Mesenchymal stem cell (in vitro differentiated cells and primary cell): ENCODE measurements at regions not wholly inside any gene's neighbourhood (a gene's known extent, or its start where the extent isn't known, plus 50 kb on each side); places are given as distances from the start of the nearest gene placed in this dataset.

ENCODE experiments used
- DNase-seq: peaks from one replicate; pipeline ENCODE4 v3.0.0-alpha.2; 2013
- H2AFZ ChIP-seq: one replicate; pipeline ENCODE4 v1.6.1; 2013; ENCODE audit warnings: low read depth, mild to moderate bottlenecking, control low read depth, inconsistent platforms, low read length, moderate library complexity
- H2AK5ac ChIP-seq: 2 replicates; pipeline ENCODE4 v1.6.1; 2013; ENCODE audit warnings: low read length, moderate library complexity, mild to moderate bottlenecking, inconsistent platforms; ENCODE audit not compliant: severe bottlenecking
- H2BK120ac ChIP-seq: one replicate; pipeline ENCODE4 v1.6.1; 2013; ENCODE audit warnings: low read depth, mild to moderate bottlenecking, inconsistent platforms, low read length, moderate library complexity
- H2BK12ac ChIP-seq, 2 experiments: one replicate each; pipeline ENCODE4 v1.6.1; 2013; ENCODE audit warnings: inconsistent platforms in 2 of 2, low read length in 2 of 2, mild to moderate bottlenecking in 2 of 2, moderate library complexity in 2 of 2, control low read depth in 1 of 2
- H2BK15ac ChIP-seq: one replicate; pipeline ENCODE4 v1.6.1; 2013; ENCODE audit warnings: mild to moderate bottlenecking, low read depth, inconsistent platforms; ENCODE audit not compliant: poor library complexity, severe bottlenecking
- H2BK5ac ChIP-seq: 2 replicates; pipeline ENCODE4 v1.6.1; 2013; ENCODE audit warnings: low read depth, mild to moderate bottlenecking, low read length, control low read depth, inconsistent platforms; ENCODE audit not compliant: poor library complexity, severe bottlenecking
- H3K14ac ChIP-seq, 2 experiments: one replicate each; pipeline ENCODE4 v1.6.1; 2013; ENCODE audit warnings: inconsistent platforms in 2 of 2, low read length in 2 of 2, control low read depth in 1 of 2, mild to moderate bottlenecking in 1 of 2, moderate library complexity in 1 of 2
- H3K18ac ChIP-seq, 2 experiments: one replicate each; pipeline ENCODE4 v1.6.1; 2013; ENCODE audit warnings: inconsistent platforms in 2 of 2, low read length in 2 of 2, control low read depth in 1 of 2, low read depth in 1 of 2, mild to moderate bottlenecking in 1 of 2
- H3K23ac ChIP-seq, 2 experiments: one replicate each; pipeline ENCODE4 v1.6.1; 2013; ENCODE audit warnings: inconsistent platforms in 2 of 2, low read length in 2 of 2, mild to moderate bottlenecking in 2 of 2, moderate library complexity in 2 of 2, control low read depth in 1 of 2
- H3K27ac ChIP-seq: 2 replicates; pipeline ENCODE4 v1.5.1; 2013; ENCODE audit warnings: mild to moderate bottlenecking, moderate library complexity, low read length, control low read depth, inconsistent platforms; ENCODE audit not compliant: poor library complexity, severe bottlenecking
- H3K27me3 ChIP-seq, 2 experiments: 2 replicates each; pipeline versions ENCODE4 v1.6.1 to v1.7.0; 2013; ENCODE audit warnings: low read length in 2 of 2, mild to moderate bottlenecking in 2 of 2, moderate library complexity in 2 of 2, control low read depth in 1 of 2, inconsistent platforms in 1 of 2; ENCODE audit not compliant: control insufficient read depth in 1 of 2, insufficient read depth in 1 of 2
- H3K36me3 ChIP-seq, 2 experiments: 2 replicates each; pipeline versions ENCODE4 v1.6.1 to v1.7.0; 2013; ENCODE audit warnings: low read length in 2 of 2, control low read depth in 1 of 2, inconsistent platforms in 1 of 2, low read depth in 1 of 2, mild to moderate bottlenecking in 1 of 2; ENCODE audit not compliant: insufficient read depth in 2 of 2, control insufficient read depth in 1 of 2
- H3K4ac ChIP-seq, 2 experiments: one replicate each; pipeline ENCODE4 v1.6.1; 2013; ENCODE audit warnings: inconsistent platforms in 2 of 2, low read length in 2 of 2, mild to moderate bottlenecking in 2 of 2, moderate library complexity in 2 of 2, control low read depth in 1 of 2, low read depth in 1 of 2
- H3K4me1 ChIP-seq: 2 replicates; pipeline ENCODE4 v1.6.1; 2013; ENCODE audit warnings: low read depth, low read length, control low read depth; ENCODE audit not compliant: control insufficient read depth, insufficient read depth
- H3K4me2 ChIP-seq: 2 replicates; pipeline ENCODE4 v1.6.1; 2013; ENCODE audit warnings: low read length, mild to moderate bottlenecking, inconsistent platforms; ENCODE audit not compliant: poor library complexity, severe bottlenecking
- H3K4me3 ChIP-seq, 2 experiments: 2 replicates each; pipeline versions ENCODE4 v1.5.1 to v1.7.0; 2013; ENCODE audit warnings: low read length in 2 of 2, mild to moderate bottlenecking in 2 of 2, control low read depth in 1 of 2, low read depth in 1 of 2; ENCODE audit not compliant: insufficient read depth in 1 of 2
- H3K79me1 ChIP-seq: replicated peaks from 2 replicates; pipeline ENCODE4 v1.6.1; 2013; ENCODE audit warnings: mild to moderate bottlenecking, control low read depth, low read length, inconsistent platforms; ENCODE audit not compliant: poor library complexity, severe bottlenecking
- H3K9ac ChIP-seq: 2 replicates; pipeline ENCODE4 v1.7.0; 2013; ENCODE audit warnings: mild to moderate bottlenecking, low read length, moderate library complexity
- H3K9me3 ChIP-seq: 2 replicates; pipeline ENCODE4 v1.7.0; 2013; ENCODE audit warnings: mild to moderate bottlenecking, low read length; ENCODE audit not compliant: control insufficient read depth
- H4K8ac ChIP-seq: one replicate; pipeline ENCODE4 v1.6.1; 2013; ENCODE audit warnings: inconsistent platforms, mild to moderate bottlenecking, low read length, moderate library complexity
- H4K91ac ChIP-seq: one replicate; pipeline ENCODE4 v1.6.1; 2013; ENCODE audit warnings: mild to moderate bottlenecking, low read length, inconsistent platforms
- WGBS: methylation state at CpG from one replicate; pipeline ENCODE4 v1.1.7; 2013; ENCODE audit warnings: mixed read lengths; 5-methylcytosine and 5-hydroxymethylcytosine counted together

GRCh38 chr15:91783008-91783407 is 70.5 kb upstream of the SLCO3A1 start:
- H3K36me3 ChIP-seq: no peaks in the 10 kb centered on the region
- H3K14ac ChIP-seq: no peak overlapping the region
- H2BK15ac ChIP-seq: no peak overlapping the region
- no peak overlapping the region for H3K9ac ChIP-seq
- H3K4ac ChIP-seq: no peak overlapping the region
- no peak overlapping the region for H3K4me3 ChIP-seq
- H3K27ac ChIP-seq: no peak overlapping the region
- 86% methylated on average over 1 of the region's 3 CpGs for WGBS
- H4K8ac ChIP-seq: no peak overlapping the region
- H2BK120ac ChIP-seq: no peak overlapping the region
- no peak overlapping the region for H3K18ac ChIP-seq
- H3K23ac ChIP-seq: no peak overlapping the region
- no peaks in the 10 kb centered on the region for H3K9me3 ChIP-seq
- H3K4me1 ChIP-seq: no peaks in the 10 kb centered on the region
- no peak overlapping the region for H2AFZ ChIP-seq
- DNase-seq: no peak
- no peak overlapping the region for H2BK5ac ChIP-seq
- no peaks in the 10 kb centered on the region for H3K79me1 ChIP-seq
- no peak overlapping the region for H2AK5ac ChIP-seq
- no peak overlapping the region for H3K4me2 ChIP-seq
- H2BK12ac ChIP-seq: no peak overlapping the region
- H4K91ac ChIP-seq: no peak overlapping the region
- peaks cover 0 to 8% of the 10 kb centered on the region in 2 experiments for H3K27me3 ChIP-seq

GRCh38 chr15:91783451-91783850 is 70.1 kb upstream of the SLCO3A1 start:
- H3K27me3 ChIP-seq: peaks cover 0 to 8% of the 10 kb centered on the region in 2 experiments
- H3K4me3 ChIP-seq: no peak overlapping the region
- no peak overlapping the region for H3K23ac ChIP-seq
- no peaks in the 10 kb centered on the region for H3K4me1 ChIP-seq
- no peak overlapping the region for H2AK5ac ChIP-seq
- no peak overlapping the region for H2BK15ac ChIP-seq
- H2BK120ac ChIP-seq: no peak overlapping the region
- H3K27ac ChIP-seq: no peak overlapping the region
- no peaks in the 10 kb centered on the region for H3K36me3 ChIP-seq
- H3K9me3 ChIP-seq: no peaks in the 10 kb centered on the region
- H3K14ac ChIP-seq: no peak overlapping the region
- no peak overlapping the region for H2AFZ ChIP-seq
- H3K79me1 ChIP-seq: no peaks in the 10 kb centered on the region
- no peak overlapping the region for H3K18ac ChIP-seq
- no peak overlapping the region for H3K9ac ChIP-seq
- H2BK12ac ChIP-seq: no peak overlapping the region
- no peak overlapping the region for H3K4me2 ChIP-seq
- H3K4ac ChIP-seq: no peak overlapping the region
- DNase-seq: no peak
- H2BK5ac ChIP-seq: no peak overlapping the region
- no peak overlapping the region for H4K8ac ChIP-seq
- no peak overlapping the region for H4K91ac ChIP-seq

DNA sequence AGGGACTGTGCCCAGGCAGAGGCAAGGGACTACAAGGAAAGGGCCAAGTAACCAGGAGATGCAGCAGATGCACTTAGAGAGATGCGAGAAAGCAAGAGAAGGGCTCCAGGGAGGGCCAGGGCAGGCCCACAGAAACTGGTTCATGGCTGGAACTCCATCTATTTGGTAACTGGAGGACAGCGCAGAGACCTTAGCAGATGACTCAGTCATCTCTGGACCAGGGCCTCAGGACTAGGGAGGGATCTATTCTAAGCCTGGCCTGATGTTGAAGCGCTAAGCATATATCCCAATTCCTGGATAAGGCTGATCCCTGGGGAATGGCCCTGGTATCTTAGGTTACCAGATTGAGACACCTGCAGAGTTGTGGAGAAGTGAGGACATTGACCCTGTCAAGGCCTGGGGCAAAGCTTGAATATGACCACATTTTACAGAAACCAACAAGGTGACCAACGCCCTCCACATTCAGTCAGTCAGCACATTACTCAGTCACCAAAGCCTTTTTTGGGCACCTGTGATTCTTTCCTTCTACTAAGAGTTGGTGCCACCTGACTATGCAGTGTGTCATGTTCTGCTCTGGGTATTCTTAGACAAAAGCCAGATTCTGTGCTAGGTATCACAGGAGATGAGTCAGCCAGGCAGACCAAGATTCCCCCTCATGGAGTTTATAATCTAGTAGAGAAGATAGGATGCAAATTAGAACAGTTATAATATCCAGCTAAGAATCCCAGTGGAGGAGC is 68.4 kb upstream of the SLCO3A1 start:
- H3K79me1 ChIP-seq: no peaks in the 10 kb centered on the region
- H3K18ac ChIP-seq: no peak overlapping the region
- DNase-seq: no peak
- H3K9me3 ChIP-seq: no peaks in the 10 kb centered on the region
- H2BK5ac ChIP-seq: no peak overlapping the region
- H3K27me3 ChIP-seq: peaks cover 0 to 5% of the 10 kb centered on the region in 2 experiments
- no peaks in the 10 kb centered on the region for H3K36me3 ChIP-seq
- H3K4me3 ChIP-seq: no peak overlapping the region
- H4K91ac ChIP-seq: no peak overlapping the region
- 71% methylated on average over 4 of the region's 4 CpGs for whole genome bisulfite sequencing
- H3K9ac ChIP-seq: no peak overlapping the region
- no peak overlapping the region for H2AK5ac ChIP-seq
- no peak overlapping the region for H3K27ac ChIP-seq
- H2BK12ac ChIP-seq: no peak overlapping the region
- H3K4me1 ChIP-seq: no peaks in the 10 kb centered on the region
- H3K4ac ChIP-seq: no peak overlapping the region
- no peak overlapping the region for H2BK15ac ChIP-seq
- no peak overlapping the region for H2BK120ac ChIP-seq
- no peak overlapping the region for H2AFZ ChIP-seq
- H4K8ac ChIP-seq: no peak overlapping the region
- H3K23ac ChIP-seq: no peak overlapping the region
- no peak overlapping the region for H3K4me2 ChIP-seq
- no peak overlapping the region for H3K14ac ChIP-seq

DNA sequence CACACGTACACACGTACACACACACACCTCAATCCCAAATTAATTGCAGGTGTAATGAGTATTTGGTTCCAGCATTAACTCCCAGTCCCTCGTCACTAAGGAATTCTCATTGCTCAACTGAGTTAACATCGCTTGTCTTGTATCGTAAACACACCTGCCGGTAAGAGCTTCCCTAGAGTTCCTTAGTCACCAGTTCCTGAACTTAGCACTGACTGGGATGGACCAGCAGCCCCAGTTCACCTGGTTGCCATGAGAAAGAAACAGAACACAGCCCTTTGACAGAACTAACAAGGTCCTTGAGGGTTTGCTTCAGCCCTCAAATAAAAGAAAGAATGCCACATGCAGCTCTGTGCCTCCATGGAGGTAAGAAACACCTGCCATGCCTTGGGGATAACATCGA is 66.3 kb upstream of the SLCO3A1 start:
- Histone ChIP-seq H2BK120ac (no peak overlapping the region), H3K14ac (no peak overlapping the region), H3K18ac (no peak overlapping the region), H3K9me3 (no peaks in the 10 kb centered on the region), H4K91ac (no peak overlapping the region), H3K4ac (no peak overlapping the region), H3K4me3 (no peak overlapping the region), H2BK15ac (no peak overlapping the region), H2BK12ac (no peak overlapping the region), H3K4me1 (no peaks in the 10 kb centered on the region), H3K4me2 (no peak overlapping the region), H2BK5ac (no peak overlapping the region), H4K8ac (no peak overlapping the region), H3K9ac (no peak overlapping the region), H2AFZ (no peak overlapping the region), H3K23ac (no peak overlapping the region), H3K27ac (no peak overlapping the region), H3K36me3 (no peaks in the 10 kb centered on the region), H3K79me1 (no peaks in the 10 kb centered on the region), H3K27me3 (peaks cover 0 to 4% of the 10 kb centered on the region in 2 experiments), H2AK5ac (no peak overlapping the region)
- 83% methylated on average over 7 of the region's 7 CpGs for WGBS
- DNase-seq: no peak
